Bone marrow (tissue), 2 donors: ENCODE measurements at regions not wholly inside any gene's neighbourhood (a gene's known extent, or its start where the extent isn't known, plus 50 kb on each side); places are given as distances from the start of the nearest gene placed in this dataset.

Experiments used
- DNase-seq, 2 donors: peaks; one replicate each; lab custom pipeline; 2025; lab: John Stamatoyannopoulos, UW

DNA sequence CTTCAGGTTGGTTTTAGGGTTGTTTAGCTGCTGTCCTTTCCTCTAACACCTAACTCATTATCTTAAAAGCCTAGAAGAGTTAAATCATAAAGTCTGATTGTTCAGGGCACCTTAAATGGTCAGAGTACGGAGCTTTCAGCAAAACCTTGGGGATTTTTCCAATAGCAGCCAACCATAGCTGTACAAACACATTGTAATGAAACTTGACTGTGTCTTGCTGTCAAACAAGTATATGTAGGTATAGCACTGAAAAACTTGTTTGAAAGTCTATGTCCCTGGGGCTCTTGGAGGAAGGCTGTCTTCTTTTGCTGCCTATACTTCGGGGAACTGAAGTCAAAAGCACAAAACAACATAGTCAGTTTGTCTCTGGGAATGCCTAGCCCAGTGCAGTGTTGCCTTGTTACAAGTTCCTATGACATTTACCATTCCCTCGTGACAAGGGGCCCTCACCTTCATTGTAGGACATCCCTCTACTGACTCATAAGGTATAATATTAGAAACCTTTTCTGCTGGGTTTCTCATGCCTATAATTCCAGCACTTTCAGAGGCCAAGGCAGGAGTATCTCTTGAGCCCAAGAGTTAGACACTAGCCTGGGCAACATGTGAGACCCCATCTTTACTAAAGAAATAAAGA is 474.5 kb upstream of the NBEA start:
- no peak for DNase-seq

DNA sequence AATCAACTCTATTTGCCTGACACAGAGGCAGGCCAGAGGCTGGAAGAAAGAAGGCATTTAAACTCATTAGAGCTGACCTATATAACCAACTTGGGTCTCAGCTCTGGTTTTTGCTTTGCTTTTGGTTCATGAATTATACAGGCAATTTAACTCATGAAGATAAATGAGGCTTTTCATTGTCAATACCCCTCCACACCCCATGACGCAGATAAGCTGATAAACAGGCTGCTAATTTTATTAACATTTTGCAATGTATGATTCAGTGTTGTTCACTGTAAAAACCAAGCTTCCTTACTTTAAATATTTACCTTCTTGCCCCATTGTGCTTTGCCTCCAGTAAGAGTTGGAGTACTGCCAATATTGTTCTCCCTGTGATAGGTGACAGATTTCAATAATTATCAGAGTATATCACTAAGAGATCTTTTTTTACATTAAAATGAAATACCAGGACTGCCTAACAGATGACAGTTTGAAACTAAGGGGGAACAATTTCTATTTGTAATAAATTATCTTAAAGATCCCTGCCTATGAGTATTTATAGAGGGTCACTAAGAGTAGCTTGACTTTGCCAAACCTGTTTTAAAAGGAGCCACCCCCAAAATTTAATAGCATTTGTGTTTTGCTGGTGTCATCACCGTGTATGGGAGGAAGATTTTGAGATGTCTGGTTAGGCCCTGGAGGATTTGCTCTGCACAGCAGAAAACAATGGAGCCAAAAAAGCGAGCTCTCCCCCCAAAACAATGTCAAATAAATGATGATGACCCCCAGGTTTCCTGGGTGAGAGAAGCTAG is 472.7 kb upstream of the NBEA start:
- no peak for DNase-seq

DNA sequence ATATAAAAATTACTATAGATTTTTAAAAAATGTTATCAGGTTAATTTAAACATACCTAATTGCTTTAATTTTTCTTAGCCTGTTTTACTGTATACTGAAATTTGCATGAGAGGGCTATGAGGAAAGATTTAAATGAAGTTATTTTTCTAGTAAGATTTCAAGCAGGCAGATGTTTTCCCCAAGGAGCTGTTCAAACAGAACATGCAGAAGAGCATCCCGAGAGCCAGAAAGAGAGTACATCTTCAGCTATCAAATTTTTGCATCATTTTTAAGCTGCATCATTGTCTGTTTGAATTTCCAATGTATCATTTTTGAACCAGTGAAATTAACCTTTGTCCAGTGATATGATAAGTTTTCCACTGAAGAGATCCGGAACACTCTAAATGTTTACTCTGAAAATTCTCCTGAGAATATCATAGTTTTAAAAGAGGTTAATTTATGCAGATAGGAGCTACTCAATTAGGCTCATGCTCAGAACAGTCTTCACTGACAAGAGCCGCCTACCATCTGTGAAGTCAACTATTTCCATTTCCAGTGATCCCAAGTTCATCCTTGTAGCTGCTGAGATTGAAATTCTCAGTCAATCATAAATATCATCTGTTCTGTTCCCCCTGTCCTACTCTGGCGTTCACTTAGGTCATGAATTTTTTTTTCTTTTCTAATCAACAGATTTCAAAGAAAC is 467.7 kb upstream of the NBEA start:
- no peak for DNase-seq

DNA sequence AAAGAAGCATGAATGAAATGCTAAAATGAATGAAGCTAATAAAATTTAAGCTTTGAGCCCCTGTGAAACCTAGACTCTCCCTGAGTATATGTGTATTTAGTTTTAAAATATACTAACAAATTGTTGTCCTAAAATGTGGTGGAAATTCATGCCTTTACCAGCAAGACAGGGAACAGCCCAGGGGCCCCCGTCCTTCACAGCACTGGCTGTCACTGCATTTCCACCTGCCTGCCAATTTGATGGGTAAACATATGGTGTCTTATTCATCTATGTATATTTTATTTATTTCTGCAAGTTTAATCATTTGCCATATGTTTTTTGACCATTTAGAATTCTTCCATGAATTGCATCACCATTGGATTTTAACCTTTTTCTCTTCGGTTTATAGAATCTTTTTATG is 463.7 kb upstream of the NBEA start:
- DNase-seq: no peak

DNA sequence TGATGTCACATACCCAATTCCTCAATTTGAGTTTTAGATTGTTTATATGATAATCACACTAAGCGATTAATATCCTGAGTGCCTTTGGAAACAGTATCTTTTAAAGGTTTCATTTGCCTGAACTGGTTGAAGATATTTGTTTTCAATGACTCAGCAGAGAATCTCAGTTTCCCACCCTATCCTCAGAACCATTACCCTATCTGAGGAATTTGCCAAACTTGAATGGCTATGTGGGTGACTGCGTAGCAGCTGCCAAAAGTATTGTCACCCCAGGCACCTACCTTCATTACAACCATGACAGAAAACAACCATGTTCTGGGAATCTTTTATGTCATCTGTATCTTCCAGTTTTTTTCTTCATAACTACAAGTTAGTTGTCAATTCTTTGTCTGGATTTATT is 440.1 kb upstream of the NBEA start:
- no peak for DNase-seq

- no peak for DNase-seq
Observed at GRCh38 chr13:34502621-34503020, 439.4 kb upstream of the NBEA start.

DNA sequence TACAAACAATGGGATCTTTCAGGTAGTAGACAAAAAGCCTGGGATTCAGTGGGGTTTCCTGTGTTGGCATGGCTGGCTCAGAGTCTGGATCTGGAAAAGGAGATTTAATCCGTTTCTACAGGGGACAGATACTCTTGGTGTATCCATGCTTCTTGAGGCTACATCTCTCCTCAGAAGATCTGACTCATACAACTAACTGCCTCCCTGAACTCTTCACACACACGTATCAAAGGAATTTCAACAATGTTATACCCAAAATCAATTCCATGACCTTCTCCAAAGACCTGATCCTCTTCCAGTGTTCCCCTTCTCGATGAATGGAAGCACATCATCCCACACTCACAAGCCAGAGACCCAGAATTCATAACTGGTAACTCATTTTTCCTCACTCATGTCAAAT is 435.3 kb upstream of the NBEA start:
- DNase-seq: no peak

DNA sequence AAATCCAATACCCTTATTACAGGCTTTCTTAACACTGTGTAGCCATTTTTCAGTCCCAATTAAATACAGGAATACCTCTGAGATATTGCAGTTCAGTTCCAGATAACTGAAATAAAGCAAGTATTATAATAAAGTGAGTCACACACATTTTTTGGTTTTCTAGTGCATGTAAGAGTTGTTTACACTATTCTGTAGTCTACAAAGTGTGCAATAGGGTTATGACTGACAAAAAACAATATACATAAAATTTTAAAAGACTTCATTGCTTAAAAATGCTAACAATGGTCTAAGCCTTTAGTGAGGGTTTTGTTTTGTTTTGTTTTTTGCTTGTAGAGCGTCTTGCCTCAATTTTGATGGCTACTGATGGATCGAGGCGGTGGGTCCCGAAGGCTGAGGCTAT is 434.4 kb upstream of the NBEA start:
- DNase-seq: no peak

GRCh38 chr13:34512817-34513216 is 429.3 kb upstream of the NBEA start:
- no peak for DNase-seq

DNA sequence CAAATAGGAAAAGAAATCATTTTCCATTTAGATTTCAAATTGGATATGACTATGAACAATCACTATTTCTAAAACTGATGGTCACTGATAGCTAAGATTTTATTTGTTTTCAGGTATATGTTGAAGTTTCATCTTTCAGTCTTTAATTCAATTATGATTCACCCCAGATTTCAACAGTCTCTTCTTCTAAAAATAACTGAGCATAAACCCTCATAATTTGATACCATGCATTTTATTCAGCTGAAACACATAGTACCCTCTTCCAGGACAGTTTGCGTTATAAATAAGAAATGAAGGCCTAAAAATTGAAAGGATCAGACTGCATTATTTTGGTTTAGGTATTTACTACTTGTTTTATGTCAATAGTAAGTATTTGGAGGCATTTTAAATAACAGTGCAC is 428.5 kb upstream of the NBEA start:
- no peak for DNase-seq

DNA sequence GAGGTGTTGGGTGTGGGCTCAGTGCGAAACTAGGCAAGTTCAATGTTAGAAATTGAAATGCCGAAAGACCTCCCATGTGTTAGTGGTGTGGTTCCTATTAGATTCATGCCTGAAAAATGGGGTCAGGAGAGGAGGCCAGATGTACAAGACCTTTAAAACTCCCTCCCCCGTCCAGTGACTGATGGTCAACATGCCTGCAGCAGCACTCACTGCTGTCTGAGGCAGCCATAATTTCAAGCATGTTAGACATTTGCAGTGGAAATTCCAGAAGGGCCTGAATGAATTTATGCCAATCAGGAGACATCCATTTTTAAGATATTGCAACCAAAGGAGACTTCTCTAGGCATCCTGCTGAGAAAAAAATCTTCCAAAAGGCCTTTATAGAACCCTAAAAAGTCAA is 426.9 kb upstream of the NBEA start:
- no peak for DNase-seq

DNA sequence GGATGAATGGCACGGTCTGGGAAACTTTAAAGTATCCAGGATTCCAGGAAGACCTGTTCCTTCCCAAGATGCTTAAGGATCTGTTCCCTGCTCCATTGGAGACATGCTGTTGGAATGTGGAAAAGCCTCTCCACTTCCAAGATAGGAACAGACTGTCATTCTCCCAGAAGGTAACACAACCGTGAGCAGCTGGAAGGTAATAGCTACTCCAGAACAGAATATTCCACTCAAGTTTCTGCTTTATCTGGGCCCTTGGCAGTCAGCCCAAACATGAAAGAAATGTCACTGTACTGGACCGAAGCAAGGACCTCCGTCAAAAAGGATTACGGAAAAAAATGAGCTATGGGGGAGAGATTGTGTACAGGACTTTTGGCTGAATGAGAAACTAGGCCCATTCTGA is 420.9 kb upstream of the NBEA start:
- DNase-seq: no peak

GRCh38 chr13:34522808-34523207 is 419.3 kb upstream of the NBEA start:
- no peak for DNase-seq

DNA sequence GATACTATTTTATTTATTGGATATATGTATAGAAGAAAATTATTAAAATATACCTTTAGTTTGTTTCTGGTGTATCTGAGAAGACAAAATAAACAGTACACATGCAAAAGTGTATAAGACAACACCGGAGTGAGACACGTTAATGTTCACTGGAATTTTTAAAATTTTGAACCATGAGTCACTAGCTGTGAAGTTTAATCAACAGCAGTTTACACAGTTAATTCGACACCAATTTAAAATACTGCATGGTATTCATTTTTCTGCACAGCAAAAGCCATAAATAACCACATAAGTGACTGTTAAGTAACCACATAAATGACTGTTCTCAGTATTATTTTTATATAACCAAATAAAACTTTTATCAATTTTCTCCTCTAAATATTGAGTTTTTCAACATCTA is 418.7 kb upstream of the NBEA start:
- DNase-seq: no peak

DNA sequence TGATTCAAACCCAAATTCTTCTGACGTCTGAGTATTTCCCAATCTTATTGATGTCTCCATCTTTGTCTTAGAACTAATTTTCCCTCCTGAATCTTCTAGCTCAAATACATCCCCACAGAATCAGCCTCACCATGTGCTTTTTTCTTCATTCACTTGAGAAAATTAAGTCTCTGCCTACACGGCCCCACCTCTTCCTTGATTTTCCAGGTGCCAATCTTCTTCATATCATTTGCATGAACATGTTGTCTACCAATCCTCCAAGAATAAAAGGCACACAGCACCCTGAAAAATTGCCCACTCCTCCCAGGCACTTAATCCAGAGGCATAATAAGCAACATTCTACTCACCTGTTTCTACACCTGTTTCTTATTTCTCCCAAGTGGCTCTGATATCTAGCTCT is 408.1 kb upstream of the NBEA start:
- no peak for DNase-seq

GRCh38 chr13:34542321-34542720 is 399.7 kb upstream of the NBEA start:
- DNase-seq: no peak

GRCh38 chr13:34543836-34544235 is 398.2 kb upstream of the NBEA start:
- DNase-seq: no peak

GRCh38 chr13:34545461-34545860 is 396.6 kb upstream of the NBEA start:
- DNase-seq: no peak

- DNase-seq: no peak
Observed at GRCh38 chr13:34546344-34547250, 395.5 kb upstream of the NBEA start.

GRCh38 chr13:34547929-34548328 is 394.1 kb upstream of the NBEA start:
- DNase-seq: no peak

GRCh38 chr13:34553376-34553775 is 388.7 kb upstream of the NBEA start:
- DNase-seq: no peak

GRCh38 chr13:34555988-34556387 is 386.1 kb upstream of the NBEA start:
- no peak for DNase-seq
